ENCODE measurements at regions not wholly inside any gene's neighbourhood (a gene's known extent, or its start where the extent isn't known, plus 50 kb on each side); places are given as distances from the start of the nearest gene placed in this dataset.

DNA sequence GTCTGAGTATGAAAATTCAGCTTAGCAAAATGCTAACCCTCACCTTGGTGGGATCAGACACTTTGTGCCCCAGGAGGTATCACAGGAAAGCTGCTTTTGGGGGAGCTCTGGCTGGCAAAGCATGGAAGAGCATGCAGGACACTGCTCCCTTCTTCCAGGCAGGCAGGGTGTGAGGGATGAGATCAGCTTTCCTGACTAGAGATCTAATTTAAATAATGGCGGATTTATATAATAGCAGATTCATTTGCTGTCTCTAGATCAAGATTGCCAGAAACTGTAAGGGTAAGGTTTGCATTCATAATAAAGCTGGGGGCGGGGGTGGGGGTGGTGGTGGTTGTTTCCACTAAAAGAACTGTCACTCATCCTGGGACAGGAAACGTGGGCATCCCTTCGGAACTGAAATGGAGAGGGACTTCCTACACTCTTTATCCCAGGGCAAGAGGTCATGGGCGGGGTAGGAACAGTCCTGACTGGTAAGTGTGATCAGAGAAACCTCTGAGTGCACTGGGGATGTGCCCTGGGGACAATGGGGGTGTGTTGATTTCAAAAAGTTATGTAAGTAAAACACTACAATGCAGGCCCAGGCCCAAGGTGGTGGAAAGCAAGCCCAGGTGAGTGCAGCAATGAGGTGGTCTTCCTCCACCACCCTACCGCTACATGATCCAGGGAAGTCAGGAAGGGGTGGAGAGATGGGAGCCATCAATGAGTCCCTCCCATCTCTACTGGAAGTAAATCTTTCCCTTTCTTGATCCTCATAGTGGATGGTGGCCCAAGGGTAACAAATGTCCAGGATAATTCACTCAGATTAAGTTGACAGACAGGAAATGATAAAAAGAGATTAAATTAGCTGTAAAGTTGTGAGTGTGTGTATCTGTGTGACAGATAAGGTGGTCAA is 171.4 kb upstream of the SERPINE2 start:
- H3K36me3 ChIP-seq (ENCODE audit: control insufficient read depth, insufficient read depth, low read length) = no peaks in the 10 kb centered on the region
- no peak overlapping the region for H3K4me3 ChIP-seq (ENCODE audit: low read depth, low read length)
- no peak for DNase-seq (ENCODE audit: low read depth)
- CTCF ChIA-PET = interaction anchor here (0.6 to 5.1 kb wide), 4 partner anchors 13 to 912 kb away, joined by 4 to 14 read pairs (median 6); no protein-coding TSS in a partner anchor
- POLR2A ChIA-PET = no interaction called here
- TF ChIP-seq, protein P1, sequence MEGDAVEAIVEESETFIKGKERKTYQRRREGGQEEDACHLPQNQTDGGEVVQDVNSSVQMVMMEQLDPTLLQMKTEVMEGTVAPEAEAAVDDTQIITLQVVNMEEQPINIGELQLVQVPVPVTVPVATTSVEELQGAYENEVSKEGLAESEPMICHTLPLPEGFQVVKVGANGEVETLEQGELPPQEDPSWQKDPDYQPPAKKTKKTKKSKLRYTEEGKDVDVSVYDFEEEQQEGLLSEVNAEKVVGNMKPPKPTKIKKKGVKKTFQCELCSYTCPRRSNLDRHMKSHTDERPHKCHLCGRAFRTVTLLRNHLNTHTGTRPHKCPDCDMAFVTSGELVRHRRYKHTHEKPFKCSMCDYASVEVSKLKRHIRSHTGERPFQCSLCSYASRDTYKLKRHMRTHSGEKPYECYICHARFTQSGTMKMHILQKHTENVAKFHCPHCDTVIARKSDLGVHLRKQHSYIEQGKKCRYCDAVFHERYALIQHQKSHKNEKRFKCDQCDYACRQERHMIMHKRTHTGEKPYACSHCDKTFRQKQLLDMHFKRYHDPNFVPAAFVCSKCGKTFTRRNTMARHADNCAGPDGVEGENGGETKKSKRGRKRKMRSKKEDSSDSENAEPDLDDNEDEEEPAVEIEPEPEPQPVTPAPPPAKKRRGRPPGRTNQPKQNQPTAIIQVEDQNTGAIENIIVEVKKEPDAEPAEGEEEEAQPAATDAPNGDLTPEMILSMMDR (IDR thresholded peaks at IDR 0.05; ENCODE audit: insufficient read depth, low read depth, low read length) = no peak
- H3K27me3 ChIP-seq (ENCODE audit: control insufficient read depth, insufficient read depth, low read length) = no peaks in the 10 kb centered on the region

DNA sequence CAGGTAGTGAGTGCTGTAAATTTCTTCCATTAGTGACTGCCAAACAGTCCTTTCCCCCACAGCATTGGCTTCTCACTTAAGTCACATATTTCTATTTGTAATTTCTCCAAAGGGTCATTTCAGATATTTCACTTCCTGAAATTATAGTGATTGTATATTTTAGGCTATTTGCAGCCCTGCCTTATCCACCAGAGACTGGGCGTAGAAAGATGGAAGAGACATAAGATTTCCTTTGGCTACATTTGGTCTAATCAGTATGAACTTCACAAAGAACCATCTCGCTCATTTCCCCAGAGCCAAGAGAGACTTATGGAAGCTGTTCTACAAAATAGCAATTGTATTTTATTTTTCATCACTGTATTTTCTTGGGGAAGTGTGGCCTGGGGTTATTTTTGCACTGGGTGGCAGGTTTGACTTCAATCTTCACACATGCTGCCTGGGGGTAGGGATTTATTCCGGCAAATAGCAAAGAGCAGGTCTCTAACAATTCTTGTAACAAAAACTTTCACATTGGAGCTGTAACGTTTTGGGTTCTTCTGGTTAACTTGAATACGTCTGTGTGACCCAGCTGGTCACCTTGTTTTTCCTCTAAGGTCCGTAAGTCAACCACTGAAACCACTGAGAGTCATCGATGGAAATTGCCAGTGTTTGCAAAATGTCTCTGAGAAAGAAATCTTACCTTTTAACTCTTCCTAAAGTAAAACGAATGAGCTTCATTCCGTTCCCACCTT is 170.6 kb upstream of the SERPINE2 start:
- H3K4me3 ChIP-seq (ENCODE audit: low read depth, low read length) = no peak overlapping the region
- ChIA-PET POLR2A (no interaction called here), CTCF (interaction anchor here (0.6 to 5.1 kb wide), 3 partner anchors 13 to 913 kb away, joined by 4 to 14 read pairs (median 5); no protein-coding TSS in a partner anchor)
- no peaks in the 10 kb centered on the region for H3K36me3 ChIP-seq (ENCODE audit: control insufficient read depth, insufficient read depth, low read length)
- H3K27me3 ChIP-seq (ENCODE audit: control insufficient read depth, insufficient read depth, low read length) = no peaks in the 10 kb centered on the region
- TF ChIP-seq, protein P1 (IDR thresholded peaks at IDR 0.05; ENCODE audit: insufficient read depth, low read depth, low read length) = no peak
- no peak for DNase-seq (ENCODE audit: low read depth)

DNA sequence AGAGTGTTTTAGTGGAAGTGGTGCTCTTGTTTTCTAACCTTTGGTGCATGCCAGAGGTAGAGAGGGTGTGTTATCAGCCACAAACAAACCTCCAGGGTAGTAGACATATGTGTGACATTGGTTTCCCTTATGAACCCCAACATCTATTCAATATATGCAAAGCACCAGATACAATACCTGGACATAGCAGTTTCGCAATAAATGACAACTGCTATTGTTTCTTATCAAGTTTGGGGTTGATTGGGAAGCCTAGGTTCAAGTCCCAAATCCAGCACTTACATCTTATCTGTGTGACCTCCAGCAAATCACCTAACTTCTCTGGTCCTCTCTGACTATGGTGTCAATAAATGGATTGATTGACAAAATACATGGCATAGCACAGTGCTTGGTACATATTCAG is 169.4 kb upstream of the SERPINE2 start:
- TF ChIP-seq, protein P1 (IDR thresholded peaks at IDR 0.05; ENCODE audit: insufficient read depth, low read depth, low read length) = no peak
- no peaks in the 10 kb centered on the region for H3K27me3 ChIP-seq (ENCODE audit: control insufficient read depth, insufficient read depth, low read length)
- ChIA-PET POLR2A (no interaction called here), CTCF (interaction anchor here (5.1 kb wide), 1 partner anchor 76 kb away, joined by 14 read pairs; no protein-coding TSS in a partner anchor)
- H3K36me3 ChIP-seq (ENCODE audit: control insufficient read depth, insufficient read depth, low read length) = no peaks in the 10 kb centered on the region
- no peak overlapping the region for H3K4me3 ChIP-seq (ENCODE audit: low read depth, low read length)
- no peak for DNase-seq (ENCODE audit: low read depth)

DNA sequence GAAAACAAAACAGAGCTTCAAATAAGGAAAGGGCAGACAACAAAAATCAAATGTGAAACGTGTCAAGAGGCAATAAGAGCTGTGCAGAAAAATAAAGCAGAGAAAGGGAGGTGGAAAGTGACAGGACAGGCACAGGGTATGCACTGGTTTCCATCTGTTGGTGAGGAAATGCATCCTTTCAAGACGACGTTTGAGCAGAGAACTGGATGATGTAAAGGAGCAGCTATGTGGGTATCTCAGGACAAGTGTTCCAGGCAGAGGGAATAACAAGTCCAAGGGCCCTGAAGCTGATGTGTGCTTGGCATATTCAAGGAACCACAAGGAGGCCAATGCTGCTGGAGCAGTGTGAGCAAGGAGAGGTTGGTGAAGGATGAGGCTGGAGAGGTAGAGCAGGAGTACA is 168.9 kb upstream of the SERPINE2 start:
- CTCF ChIA-PET = interaction anchor here (1.2 to 5.1 kb wide), 2 partner anchors 10 to 76 kb away, joined by 5 to 14 read pairs; no protein-coding TSS in a partner anchor

More for the DNA sequence above, 168.9 kb upstream of the SERPINE2 start:
- Histone ChIP-seq H3K36me3 (ENCODE audit: control insufficient read depth, insufficient read depth, low read length) (no peaks in the 10 kb centered on the region), H3K27me3 (ENCODE audit: control insufficient read depth, insufficient read depth, low read length) (no peaks in the 10 kb centered on the region), H3K4me3 (ENCODE audit: low read depth, low read length) (no peak overlapping the region)
- POLR2A ChIA-PET = interaction anchor here (0.6 kb wide), 1 partner anchor 56 kb away, joined by 3 read pairs; no protein-coding TSS in a partner anchor
- DNase-seq (ENCODE audit: low read depth) = no peak
- TF ChIP-seq, protein P1 (IDR thresholded peaks at IDR 0.05; ENCODE audit: insufficient read depth, low read depth, low read length) = no peak
